ENCODE measurements at regions not wholly inside any gene's neighbourhood (a gene's known extent, or its start where the extent isn't known, plus 50 kb on each side); places are given as distances from the start of the nearest gene placed in this dataset.

GRCh38 chr2:16039055-16039454, 98.7 kb downstream of the MYCN start (continued):
- TF ChIP-seq RAD21 (IDR thresholded peaks at IDR 0.05 in 1 of 2, conservative IDR thresholded peaks at IDR 0.05 in 1 of 2; ENCODE audit: low read depth in 2 of 2, low read length in 2 of 2) = no peak
- no peak for TF ChIP-seq SP1 (IDR thresholded peaks at IDR 0.05; ENCODE audit: low read depth, low read length)
- TF ChIP-seq ATF3 (IDR thresholded peaks at IDR 0.05; ENCODE audit: insufficient read depth, low read depth, low read length) = no peak
- no peak for TF ChIP-seq CHD7 (IDR thresholded peaks at IDR 0.05; ENCODE audit: insufficient replicate concordance, low read length)

Measured in H1 (cell line).